GM21528 (cell line): ENCODE measurements at regions not wholly inside any gene's neighbourhood (a gene's known extent, or its start where the extent isn't known, plus 50 kb on each side); places are given as distances from the start of the nearest gene placed in this dataset.

ENCODE experiments used
- ATAC-seq: cut with Tn5 transposase; IDR thresholded peaks from one replicate; pipeline ENCODE4 v1.9.1; 2021; ENCODE audit warnings: mild to moderate bottlenecking, moderate library complexity; ENCODE audit not compliant: unreplicated experiment, low FRiP score

- ATAC-seq = no peak
These were observed 78.0 kb upstream of the NHSL1 start for GRCh38 chr6:138577151-138577915.

- no peak for ATAC-seq
These were observed 80.7 kb upstream of the NHSL1 start for GRCh38 chr6:138580040-138580439.

GRCh38 chr6:138580801-138581200 is 81.5 kb upstream of the NHSL1 start:
- ATAC-seq = no peak

GRCh38 chr6:138582573-138582972 is 83.3 kb upstream of the NHSL1 start:
- no peak for ATAC-seq

GRCh38 chr6:138586638-138587037 is 87.3 kb upstream of the NHSL1 start:
- no peak for ATAC-seq

- ATAC-seq = peak; percentile 46
These were observed 89.6 kb upstream of the NHSL1 start for GRCh38 chr6:138588805-138589434.

GRCh38 chr6:138590796-138591709 is 91.8 kb upstream of the NHSL1 start:
- ATAC-seq = no peak

- ATAC-seq = peak; percentile 63
These were observed 93.4 kb upstream of the NHSL1 start for GRCh38 chr6:138592749-138593123.

GRCh38 chr6:138593124-138593877 is 94.0 kb upstream of the NHSL1 start:
- ATAC-seq = peak; percentile 70

- ATAC-seq = no peak
These were observed 94.8 kb upstream of the NHSL1 start for GRCh38 chr6:138593909-138594757.

- no peak for ATAC-seq
These were observed 95.5 kb upstream of the NHSL1 start for GRCh38 chr6:138594758-138595140.

- no peak for ATAC-seq
These were observed 96.8 kb upstream of the NHSL1 start for GRCh38 chr6:138596126-138596525.

GRCh38 chr6:138596591-138596990 is 97.3 kb upstream of the NHSL1 start:
- ATAC-seq = no peak

- ATAC-seq = no peak
These were observed 98.0 kb upstream of the NHSL1 start for GRCh38 chr6:138597336-138597735.

GRCh38 chr6:138598562-138599173 is 99.4 kb upstream of the NHSL1 start:
- ATAC-seq = no peak

- ATAC-seq = no peak
These were observed 101.0 kb upstream of the NHSL1 start for GRCh38 chr6:138600261-138600660.

- ATAC-seq = no peak
These were observed 101.4 kb upstream of the NHSL1 start for GRCh38 chr6:138600726-138601125.

- ATAC-seq = no peak
These were observed 101.8 kb upstream of the NHSL1 start for GRCh38 chr6:138601128-138601527.

- no peak for ATAC-seq
These were observed 106.7 kb upstream of the NHSL1 start for GRCh38 chr6:138605958-138606357.
